ENCODE measurements at regions not wholly inside any gene's neighbourhood (a gene's known extent, or its start where the extent isn't known, plus 50 kb on each side); places are given as distances from the start of the nearest gene placed in this dataset.

- DNase-seq = no peak
Measured at GRCh38 chr3:154753101-154753500, 323.1 kb upstream of the GPR149 start.

DNA sequence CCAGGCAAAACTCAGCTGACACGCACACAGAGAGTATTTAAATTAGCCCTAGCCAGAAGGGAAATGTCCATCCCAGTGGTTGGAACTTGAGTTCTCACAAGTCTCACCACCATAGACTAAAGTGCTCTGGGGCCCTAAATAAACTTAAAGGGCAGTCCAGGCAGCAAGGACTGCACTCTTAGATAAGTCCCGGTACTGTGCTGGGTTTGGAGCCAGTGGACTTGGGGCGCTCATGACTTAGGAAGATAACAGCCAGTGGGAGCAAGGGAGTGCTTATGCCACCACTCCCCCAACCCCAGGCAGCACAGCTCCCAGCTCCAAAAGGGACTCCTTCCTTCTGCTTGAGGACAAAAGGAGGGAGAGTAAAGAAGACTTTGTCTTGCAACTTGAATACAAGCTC is 319.5 kb upstream of the GPR149 start:
- no peak for DNase-seq

- DNase-seq = no peak
Measured at GRCh38 chr3:154745929-154746328, 315.9 kb upstream of the GPR149 start.

GRCh38 chr3:154745122-154745521 is 315.1 kb upstream of the GPR149 start:
- no peak for DNase-seq

- no peak for DNase-seq
Measured at GRCh38 chr3:154743418-154743817, 313.4 kb upstream of the GPR149 start.

- no peak for DNase-seq
Measured at GRCh38 chr3:154734468-154734867, 304.5 kb upstream of the GPR149 start.

DNA sequence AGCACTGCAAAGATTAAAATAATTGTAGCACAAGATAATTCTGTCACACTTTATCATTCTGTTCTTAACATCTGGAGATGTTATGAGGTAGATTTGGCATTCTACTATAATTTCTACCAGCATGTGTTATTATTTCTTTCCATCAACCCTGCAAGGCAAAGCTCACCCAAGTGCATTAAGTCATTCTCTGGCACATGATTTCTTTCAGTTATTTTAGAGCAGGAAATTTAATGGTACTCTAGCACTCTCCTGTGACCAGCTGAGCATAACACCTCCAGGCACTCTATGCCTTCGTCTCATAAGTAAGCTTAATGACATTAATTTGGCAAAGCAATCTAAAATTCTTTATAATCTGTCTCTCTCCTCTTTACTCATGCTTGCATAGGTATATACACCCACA is 300.2 kb upstream of the GPR149 start:
- no peak for DNase-seq

DNA sequence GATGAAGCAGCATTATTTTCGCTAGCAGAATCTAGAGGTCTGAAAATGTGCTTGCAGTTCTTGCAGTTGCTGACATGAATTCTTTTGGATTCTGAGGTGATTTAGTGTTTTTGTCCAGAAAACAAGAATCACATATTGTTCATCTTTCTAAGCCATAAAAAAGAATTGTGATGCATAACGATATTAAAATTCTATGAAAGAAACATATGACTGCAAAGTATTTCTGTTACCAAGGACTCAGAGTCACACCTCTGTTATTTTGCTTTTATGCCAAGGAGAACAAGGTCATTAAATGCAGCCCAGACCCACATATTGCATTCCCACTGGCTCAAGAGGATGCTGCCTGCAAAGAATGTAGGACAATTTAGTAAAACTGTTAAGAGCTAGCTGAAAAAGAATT is 299.8 kb upstream of the GPR149 start:
- no peak for DNase-seq

- DNase-seq = no peak
Measured at GRCh38 chr3:154728285-154728684, 298.3 kb upstream of the GPR149 start.

GRCh38 chr3:154720921-154721320 is 290.9 kb upstream of the GPR149 start:
- DNase-seq = no peak

DNA sequence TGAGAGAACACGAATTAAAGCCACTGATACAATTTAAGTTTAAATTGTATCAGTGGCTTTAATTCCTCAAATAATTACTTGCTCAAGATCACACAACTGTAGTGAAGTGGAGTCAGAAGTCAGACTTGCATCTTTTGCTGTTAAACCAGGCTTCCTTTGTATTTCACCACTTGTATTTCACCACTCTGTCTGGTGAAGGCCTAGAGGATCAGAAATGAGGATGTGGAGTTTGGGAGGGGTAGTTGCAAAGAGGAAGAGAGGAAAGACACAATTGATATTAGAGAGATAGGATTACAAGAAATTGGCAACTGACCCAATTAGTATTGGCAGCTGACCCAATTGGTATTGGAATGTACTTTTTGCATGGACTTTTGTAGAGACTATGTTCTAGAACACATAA is 288.1 kb upstream of the GPR149 start:
- DNase-seq = peak; percentile 2

GRCh38 chr3:154716170-154716569 is 286.2 kb upstream of the GPR149 start:
- no peak for DNase-seq

DNA sequence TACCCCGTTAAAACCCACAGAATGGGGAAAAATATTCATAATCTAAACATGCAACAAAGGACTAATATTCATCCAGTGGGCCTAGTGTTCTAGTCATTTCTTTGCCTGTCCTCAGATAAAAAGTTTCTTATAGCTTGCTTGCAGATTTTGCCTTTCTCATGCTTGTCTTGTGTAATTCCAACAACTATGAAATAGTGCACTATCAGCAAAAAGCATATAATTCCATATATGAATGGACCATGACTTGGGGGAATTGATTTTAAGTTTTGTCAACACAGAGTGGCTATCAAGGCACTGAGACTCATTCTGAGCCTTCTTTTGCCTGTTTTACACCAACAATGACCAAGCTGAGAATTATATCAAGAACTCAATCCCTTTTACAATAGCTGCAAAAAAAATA is 278.6 kb upstream of the GPR149 start:
- no peak for DNase-seq

DNA sequence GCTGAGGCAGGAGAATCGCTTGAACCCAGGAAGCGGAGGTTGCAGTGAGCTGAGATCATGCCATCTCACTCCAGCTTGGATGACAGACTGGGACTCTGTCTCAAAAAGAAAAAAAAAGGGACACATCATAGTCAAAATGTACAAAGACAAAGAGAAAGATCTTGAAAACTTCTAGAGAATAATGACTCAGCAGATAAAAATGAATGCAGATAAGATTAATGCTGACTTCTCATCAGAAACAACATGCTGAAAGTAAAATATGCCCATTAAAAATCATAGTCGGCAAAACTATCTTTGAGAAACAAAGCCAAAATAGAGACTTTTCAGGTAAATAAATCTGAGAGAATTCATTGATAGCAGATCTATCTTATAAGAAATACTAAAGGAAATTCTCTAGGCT is 271.1 kb upstream of the GPR149 start:
- DNase-seq = no peak

GRCh38 chr3:154690413-154690812 is 260.4 kb upstream of the GPR149 start:
- DNase-seq = no peak

- DNase-seq = no peak
Measured at GRCh38 chr3:154684440-154684839, 254.4 kb upstream of the GPR149 start.

- no peak for DNase-seq
Measured at GRCh38 chr3:154684021-154684420, 254.0 kb upstream of the GPR149 start.

GRCh38 chr3:154678041-154678654 is 248.2 kb upstream of the GPR149 start:
- DNase-seq = no peak

GRCh38 chr3:154668835-154669234 is 238.8 kb upstream of the GPR149 start:
- DNase-seq = no peak

GRCh38 chr3:154668187-154668586 is 238.2 kb upstream of the GPR149 start:
- no peak for DNase-seq

DNA sequence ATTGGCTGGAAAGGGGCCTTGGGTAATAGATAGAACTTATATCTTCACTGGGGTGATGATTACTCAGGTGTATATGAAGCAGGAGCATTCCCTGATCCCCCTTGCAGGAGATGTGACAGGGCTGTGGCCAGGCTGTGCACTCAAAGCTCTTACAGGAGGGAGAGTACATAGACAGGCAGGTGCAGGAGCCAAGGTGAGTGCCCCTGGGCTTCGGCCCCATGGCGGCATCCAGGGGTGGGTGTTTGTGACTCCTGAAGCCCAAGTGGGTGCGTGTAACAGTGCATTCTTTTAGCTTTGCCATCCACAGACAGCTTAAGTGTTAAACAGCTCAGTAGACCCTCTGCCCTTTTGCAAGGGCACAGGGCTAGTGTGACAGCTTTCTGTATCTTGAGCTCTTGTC is 236.6 kb upstream of the GPR149 start:
- no peak for DNase-seq

- DNase-seq = no peak
Measured at GRCh38 chr3:154664714-154665113, 234.7 kb upstream of the GPR149 start.

DNA sequence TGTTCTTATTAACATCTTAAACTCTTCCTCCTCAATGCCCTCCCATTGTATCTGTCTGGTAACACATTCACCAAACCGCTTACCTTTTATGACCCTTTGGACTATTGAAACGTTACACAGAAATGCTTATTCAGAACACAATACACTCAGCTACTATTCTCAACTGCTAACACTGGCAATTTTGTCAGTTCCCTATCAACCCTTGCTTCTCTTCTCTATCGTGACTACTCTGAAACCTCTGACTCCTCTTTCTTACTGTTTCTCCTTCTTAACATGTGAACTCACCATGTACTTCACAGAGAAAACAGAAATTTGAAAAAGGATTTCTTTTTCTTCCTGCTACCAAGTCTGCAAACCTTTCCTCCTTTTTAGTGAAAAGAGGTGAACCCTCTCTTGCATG is 232.9 kb upstream of the GPR149 start:
- no peak for DNase-seq

GRCh38 chr3:154660811-154661210 is 230.8 kb upstream of the GPR149 start:
- no peak for DNase-seq

DNA sequence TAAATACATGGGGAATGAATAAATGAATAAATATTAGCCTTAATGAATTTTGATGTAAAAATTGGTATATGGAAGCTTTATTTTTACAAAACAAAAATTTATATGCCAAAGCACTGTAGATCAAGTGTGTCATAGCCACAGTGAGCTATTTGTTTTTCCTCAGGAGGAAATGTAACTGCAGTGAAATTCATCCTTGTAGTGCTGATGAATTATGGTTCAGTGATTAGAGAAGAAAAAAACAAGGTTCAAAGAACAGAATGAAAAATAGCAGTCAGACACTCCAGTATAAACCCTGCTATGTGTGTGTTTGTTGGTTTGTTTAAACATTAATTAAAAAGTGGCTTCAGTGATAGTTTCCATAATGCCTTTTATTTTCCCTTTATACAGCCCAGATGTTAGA is 228.0 kb upstream of the GPR149 start:
- no peak for DNase-seq

GRCh38 chr3:154657218-154657617 is 227.2 kb upstream of the GPR149 start:
- no peak for DNase-seq

Data from CD4-positive, alpha-beta T cell treated with Interleukin-17A for 1 hour (primary cell).